ENCODE measurements at regions not wholly inside any gene's neighbourhood (a gene's known extent, or its start where the extent isn't known, plus 50 kb on each side); places are given as distances from the start of the nearest gene placed in this dataset.

DNA sequence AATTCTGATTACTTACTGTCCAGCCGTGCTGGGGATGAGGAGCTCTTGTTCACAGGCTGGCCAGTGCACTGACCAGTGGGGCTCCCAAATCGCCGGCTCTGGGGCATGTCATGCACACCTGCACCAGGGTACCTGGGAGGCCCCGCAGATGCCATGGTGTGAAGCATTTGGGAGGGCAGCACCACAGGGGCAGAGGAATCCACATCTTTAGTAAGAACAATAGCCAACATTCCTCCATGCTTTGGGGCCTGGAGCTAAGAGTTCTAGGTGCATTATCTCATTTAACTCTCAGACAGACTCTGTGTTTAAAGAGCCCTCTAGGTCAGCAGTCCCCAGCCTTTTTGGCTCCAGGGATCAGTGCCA lies 104.2 kb downstream of the ACKR3 start:
- Histone ChIP-seq H3K4me2 (no peak overlapping the region), H3K9ac (no peak overlapping the region), H3K27ac (ENCODE audit: low read depth in 2 of 2, low read length in 1 of 2) (no peak overlapping the region), H3F3A (replicated peaks; ENCODE audit: insufficient read depth) (no peaks in the 10 kb centered on the region), H3K4me3 (ENCODE audit: low read depth in 2 of 2, low read length in 1 of 2) (no peak overlapping the region), H3K79me2 (ENCODE audit: insufficient read depth) (no peaks in the 10 kb centered on the region), H3K27me3 (ENCODE audit: insufficient read depth) (peaks cover 13% of the 10 kb centered on the region; the same call in 1 of the 2 replicates), H3K4me1 (ENCODE audit: control insufficient read depth in 1 of 2, insufficient read depth in 2 of 2, low read depth in 1 of 2, low read length in 1 of 2) (no peaks in the 10 kb centered on the region), H3K9me3 (no peaks in the 10 kb centered on the region), H3K9me2 (no peaks in the 10 kb centered on the region), H4K20me1 (ENCODE audit: insufficient read depth) (no peaks in the 10 kb centered on the region), H3K36me3 (replicated peaks in 1 of 2; ENCODE audit: control insufficient read depth in 1 of 2, insufficient read depth in 2 of 2, low read length in 1 of 2) (no peaks in the 10 kb centered on the region), H2AFZ (ENCODE audit: low read depth) (no peak overlapping the region)
- TF ChIP-seq, protein P1, sequence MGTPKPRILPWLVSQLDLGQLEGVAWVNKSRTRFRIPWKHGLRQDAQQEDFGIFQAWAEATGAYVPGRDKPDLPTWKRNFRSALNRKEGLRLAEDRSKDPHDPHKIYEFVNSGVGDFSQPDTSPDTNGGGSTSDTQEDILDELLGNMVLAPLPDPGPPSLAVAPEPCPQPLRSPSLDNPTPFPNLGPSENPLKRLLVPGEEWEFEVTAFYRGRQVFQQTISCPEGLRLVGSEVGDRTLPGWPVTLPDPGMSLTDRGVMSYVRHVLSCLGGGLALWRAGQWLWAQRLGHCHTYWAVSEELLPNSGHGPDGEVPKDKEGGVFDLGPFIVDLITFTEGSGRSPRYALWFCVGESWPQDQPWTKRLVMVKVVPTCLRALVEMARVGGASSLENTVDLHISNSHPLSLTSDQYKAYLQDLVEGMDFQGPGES (IDR thresholded peaks at IDR 0.05; ENCODE audit: low read depth, low read length), result no peak
- TF ChIP-seq MEF2A (IDR thresholded peaks at IDR 0.05; ENCODE audit: borderline replicate concordance, low read depth) (no peak), NFIC (IDR thresholded peaks at IDR 0.05; ENCODE audit: borderline replicate concordance) (no peak), TEAD4 (IDR thresholded peaks at IDR 0.05; ENCODE audit: borderline replicate concordance, insufficient read depth) (no peak), TCF12 (IDR thresholded peaks at IDR 0.05) (no peak), FOXJ3 (CRISPR knock-in tag; IDR thresholded peaks at IDR 0.05) (no peak), CHD2 (IDR thresholded peaks at IDR 0.05; ENCODE audit: low read length, partially characterized antibody) (no peak), FOSL2 (IDR thresholded peaks at IDR 0.05; ENCODE audit: borderline replicate concordance, low read depth) (no peak), MXI1 (IDR thresholded peaks at IDR 0.05; ENCODE audit: low read depth, low read length) (no peak)
- TF ChIP-seq, protein P2, sequence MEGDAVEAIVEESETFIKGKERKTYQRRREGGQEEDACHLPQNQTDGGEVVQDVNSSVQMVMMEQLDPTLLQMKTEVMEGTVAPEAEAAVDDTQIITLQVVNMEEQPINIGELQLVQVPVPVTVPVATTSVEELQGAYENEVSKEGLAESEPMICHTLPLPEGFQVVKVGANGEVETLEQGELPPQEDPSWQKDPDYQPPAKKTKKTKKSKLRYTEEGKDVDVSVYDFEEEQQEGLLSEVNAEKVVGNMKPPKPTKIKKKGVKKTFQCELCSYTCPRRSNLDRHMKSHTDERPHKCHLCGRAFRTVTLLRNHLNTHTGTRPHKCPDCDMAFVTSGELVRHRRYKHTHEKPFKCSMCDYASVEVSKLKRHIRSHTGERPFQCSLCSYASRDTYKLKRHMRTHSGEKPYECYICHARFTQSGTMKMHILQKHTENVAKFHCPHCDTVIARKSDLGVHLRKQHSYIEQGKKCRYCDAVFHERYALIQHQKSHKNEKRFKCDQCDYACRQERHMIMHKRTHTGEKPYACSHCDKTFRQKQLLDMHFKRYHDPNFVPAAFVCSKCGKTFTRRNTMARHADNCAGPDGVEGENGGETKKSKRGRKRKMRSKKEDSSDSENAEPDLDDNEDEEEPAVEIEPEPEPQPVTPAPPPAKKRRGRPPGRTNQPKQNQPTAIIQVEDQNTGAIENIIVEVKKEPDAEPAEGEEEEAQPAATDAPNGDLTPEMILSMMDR (IDR thresholded peaks at IDR 0.05), result no peak
- TF ChIP-seq, protein P3, sequence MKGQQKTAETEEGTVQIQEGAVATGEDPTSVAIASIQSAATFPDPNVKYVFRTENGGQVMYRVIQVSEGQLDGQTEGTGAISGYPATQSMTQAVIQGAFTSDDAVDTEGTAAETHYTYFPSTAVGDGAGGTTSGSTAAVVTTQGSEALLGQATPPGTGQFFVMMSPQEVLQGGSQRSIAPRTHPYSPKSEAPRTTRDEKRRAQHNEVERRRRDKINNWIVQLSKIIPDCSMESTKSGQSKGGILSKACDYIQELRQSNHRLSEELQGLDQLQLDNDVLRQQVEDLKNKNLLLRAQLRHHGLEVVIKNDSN (IDR thresholded peaks at IDR 0.05; ENCODE audit: borderline replicate concordance, low read depth), result no peak
- TF ChIP-seq, protein P4, sequence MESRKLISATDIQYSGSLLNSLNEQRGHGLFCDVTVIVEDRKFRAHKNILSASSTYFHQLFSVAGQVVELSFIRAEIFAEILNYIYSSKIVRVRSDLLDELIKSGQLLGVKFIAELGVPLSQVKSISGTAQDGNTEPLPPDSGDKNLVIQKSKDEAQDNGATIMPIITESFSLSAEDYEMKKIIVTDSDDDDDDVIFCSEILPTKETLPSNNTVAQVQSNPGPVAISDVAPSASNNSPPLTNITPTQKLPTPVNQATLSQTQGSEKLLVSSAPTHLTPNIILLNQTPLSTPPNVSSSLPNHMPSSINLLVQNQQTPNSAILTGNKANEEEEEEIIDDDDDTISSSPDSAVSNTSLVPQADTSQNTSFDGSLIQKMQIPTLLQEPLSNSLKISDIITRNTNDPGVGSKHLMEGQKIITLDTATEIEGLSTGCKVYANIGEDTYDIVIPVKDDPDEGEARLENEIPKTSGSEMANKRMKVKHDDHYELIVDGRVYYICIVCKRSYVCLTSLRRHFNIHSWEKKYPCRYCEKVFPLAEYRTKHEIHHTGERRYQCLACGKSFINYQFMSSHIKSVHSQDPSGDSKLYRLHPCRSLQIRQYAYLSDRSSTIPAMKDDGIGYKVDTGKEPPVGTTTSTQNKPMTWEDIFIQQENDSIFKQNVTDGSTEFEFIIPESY (IDR thresholded peaks at IDR 0.05; ENCODE audit: borderline replicate concordance, low read depth), result no peak
- DNase-seq, result no peak
- ChIA-PET POLR2A (no interaction called here), CTCF (no interaction called here)
- WGBS (ENCODE audit: low lambda C conversion rate), result 17% methylated on average over 2 of the region's 4 CpGs

DNA sequence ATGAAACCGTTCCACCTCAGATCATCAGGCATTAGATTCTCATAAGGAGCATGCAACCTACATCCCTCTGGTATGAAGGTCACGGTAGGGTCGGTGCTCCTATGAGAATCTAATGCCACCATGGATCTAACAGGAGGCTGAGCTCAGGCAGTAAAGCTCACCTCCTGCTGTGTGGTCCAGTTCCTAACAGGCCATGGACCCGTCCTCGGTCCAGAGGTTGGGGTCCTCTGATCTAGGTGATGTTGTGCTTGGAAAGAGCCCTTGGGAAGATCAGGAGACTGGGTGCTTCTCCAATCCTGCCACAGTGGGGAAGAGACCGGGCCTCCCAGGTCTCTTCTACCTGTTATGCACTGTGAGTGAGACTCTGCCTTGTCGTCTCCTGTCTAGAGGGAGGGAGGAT lies 104.6 kb downstream of the ACKR3 start:
- H3K9ac ChIP-seq, result no peak overlapping the region
- H3K36me3 ChIP-seq (replicated peaks in 1 of 2; ENCODE audit: control insufficient read depth in 1 of 2, insufficient read depth in 2 of 2, low read length in 1 of 2), result no peaks in the 10 kb centered on the region
- no peak overlapping the region for H2AFZ ChIP-seq (ENCODE audit: low read depth)
- no peaks in the 10 kb centered on the region for H3K79me2 ChIP-seq (ENCODE audit: insufficient read depth)
- CTCF ChIA-PET, result no interaction called here
- H3K9me2 ChIP-seq, result no peaks in the 10 kb centered on the region
- H3K27me3 ChIP-seq (ENCODE audit: insufficient read depth), result peaks cover 13% of the 10 kb centered on the region; the same call in 1 of the 2 replicates
- H3K27ac ChIP-seq (ENCODE audit: low read depth in 2 of 2, low read length in 1 of 2), result no peak overlapping the region
- WGBS (ENCODE audit: low lambda C conversion rate), result 6% methylated on average over 6 of the region's 7 CpGs
- H3K9me3 ChIP-seq, result no peaks in the 10 kb centered on the region
- no peak for DNase-seq
- POLR2A ChIA-PET, result no interaction called here
- no peaks in the 10 kb centered on the region for H3K4me1 ChIP-seq (ENCODE audit: control insufficient read depth in 1 of 2, insufficient read depth in 2 of 2, low read depth in 1 of 2, low read length in 1 of 2)
- H3F3A ChIP-seq (replicated peaks; ENCODE audit: insufficient read depth), result no peaks in the 10 kb centered on the region
- H3K4me3 ChIP-seq (ENCODE audit: low read depth in 2 of 2, low read length in 1 of 2), result no peak overlapping the region
- no peak overlapping the region for H3K4me2 ChIP-seq
- H4K20me1 ChIP-seq (ENCODE audit: insufficient read depth), result no peaks in the 10 kb centered on the region
- TF ChIP-seq, protein P1 (IDR thresholded peaks at IDR 0.05; ENCODE audit: low read depth, low read length), result no peak
- no peak for TF ChIP-seq RXRA (IDR thresholded peaks at IDR 0.05; ENCODE audit: borderline replicate concordance, low read depth)
- TF ChIP-seq RAD21 (IDR thresholded peaks at IDR 0.05; ENCODE audit: low read length), result no peak
- TF ChIP-seq, protein P5, sequence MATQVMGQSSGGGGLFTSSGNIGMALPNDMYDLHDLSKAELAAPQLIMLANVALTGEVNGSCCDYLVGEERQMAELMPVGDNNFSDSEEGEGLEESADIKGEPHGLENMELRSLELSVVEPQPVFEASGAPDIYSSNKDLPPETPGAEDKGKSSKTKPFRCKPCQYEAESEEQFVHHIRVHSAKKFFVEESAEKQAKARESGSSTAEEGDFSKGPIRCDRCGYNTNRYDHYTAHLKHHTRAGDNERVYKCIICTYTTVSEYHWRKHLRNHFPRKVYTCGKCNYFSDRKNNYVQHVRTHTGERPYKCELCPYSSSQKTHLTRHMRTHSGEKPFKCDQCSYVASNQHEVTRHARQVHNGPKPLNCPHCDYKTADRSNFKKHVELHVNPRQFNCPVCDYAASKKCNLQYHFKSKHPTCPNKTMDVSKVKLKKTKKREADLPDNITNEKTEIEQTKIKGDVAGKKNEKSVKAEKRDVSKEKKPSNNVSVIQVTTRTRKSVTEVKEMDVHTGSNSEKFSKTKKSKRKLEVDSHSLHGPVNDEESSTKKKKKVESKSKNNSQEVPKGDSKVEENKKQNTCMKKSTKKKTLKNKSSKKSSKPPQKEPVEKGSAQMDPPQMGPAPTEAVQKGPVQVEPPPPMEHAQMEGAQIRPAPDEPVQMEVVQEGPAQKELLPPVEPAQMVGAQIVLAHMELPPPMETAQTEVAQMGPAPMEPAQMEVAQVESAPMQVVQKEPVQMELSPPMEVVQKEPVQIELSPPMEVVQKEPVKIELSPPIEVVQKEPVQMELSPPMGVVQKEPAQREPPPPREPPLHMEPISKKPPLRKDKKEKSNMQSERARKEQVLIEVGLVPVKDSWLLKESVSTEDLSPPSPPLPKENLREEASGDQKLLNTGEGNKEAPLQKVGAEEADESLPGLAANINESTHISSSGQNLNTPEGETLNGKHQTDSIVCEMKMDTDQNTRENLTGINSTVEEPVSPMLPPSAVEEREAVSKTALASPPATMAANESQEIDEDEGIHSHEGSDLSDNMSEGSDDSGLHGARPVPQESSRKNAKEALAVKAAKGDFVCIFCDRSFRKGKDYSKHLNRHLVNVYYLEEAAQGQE (IDR thresholded peaks at IDR 0.05; ENCODE audit: low read depth, low read length), result no peak
- no peak for TF ChIP-seq TAF1 (IDR thresholded peaks at IDR 0.05; ENCODE audit: borderline replicate concordance, low read depth, low read length)
